PC-9 (cell line): ENCODE measurements at regions not wholly inside any gene's neighbourhood (a gene's known extent, or its start where the extent isn't known, plus 50 kb on each side); places are given as distances from the start of the nearest gene placed in this dataset.

Source experiments
- EZH2 ChIP-seq: fragments of 200-600 bp; sonication (generic); IDR thresholded peaks from 2 replicates; pipeline ENCODE4 v1.8.0; 2017; ENCODE audit warnings: antibody characterized with exemption, low read depth
- TF ChIP-seq, protein P1 (sequence below): fragments of 200-600 bp; sonication (generic); conservative IDR thresholded peaks from 2 replicates; pipeline ENCODE4 v1.6.1; 2017; ENCODE audit warnings: mixed run types, antibody characterized with exemption, mild to moderate bottlenecking, moderate library complexity

DNA sequence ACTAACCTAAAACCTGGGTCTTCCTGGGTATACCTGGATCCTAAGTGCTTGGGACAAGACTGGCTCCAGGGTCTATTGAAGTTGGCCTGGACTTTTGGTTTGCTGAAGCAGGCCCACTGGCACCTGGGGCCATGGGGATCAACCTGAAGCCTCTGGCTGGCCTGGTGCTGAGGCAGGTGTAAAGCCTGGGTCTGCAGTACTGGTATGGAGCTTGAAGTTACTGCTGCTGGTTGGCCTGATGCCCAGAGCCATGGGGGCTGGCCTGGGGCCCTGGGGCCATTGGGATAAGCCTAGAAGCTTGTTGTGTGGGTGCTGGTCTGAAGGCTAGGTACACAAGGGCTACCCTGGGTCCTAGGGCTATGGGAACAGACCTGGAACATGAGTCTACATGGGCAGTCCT lies 743.2 kb upstream of the GRIA3 start:
- TF ChIP-seq, protein P1, sequence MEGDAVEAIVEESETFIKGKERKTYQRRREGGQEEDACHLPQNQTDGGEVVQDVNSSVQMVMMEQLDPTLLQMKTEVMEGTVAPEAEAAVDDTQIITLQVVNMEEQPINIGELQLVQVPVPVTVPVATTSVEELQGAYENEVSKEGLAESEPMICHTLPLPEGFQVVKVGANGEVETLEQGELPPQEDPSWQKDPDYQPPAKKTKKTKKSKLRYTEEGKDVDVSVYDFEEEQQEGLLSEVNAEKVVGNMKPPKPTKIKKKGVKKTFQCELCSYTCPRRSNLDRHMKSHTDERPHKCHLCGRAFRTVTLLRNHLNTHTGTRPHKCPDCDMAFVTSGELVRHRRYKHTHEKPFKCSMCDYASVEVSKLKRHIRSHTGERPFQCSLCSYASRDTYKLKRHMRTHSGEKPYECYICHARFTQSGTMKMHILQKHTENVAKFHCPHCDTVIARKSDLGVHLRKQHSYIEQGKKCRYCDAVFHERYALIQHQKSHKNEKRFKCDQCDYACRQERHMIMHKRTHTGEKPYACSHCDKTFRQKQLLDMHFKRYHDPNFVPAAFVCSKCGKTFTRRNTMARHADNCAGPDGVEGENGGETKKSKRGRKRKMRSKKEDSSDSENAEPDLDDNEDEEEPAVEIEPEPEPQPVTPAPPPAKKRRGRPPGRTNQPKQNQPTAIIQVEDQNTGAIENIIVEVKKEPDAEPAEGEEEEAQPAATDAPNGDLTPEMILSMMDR, result no peak
- TF ChIP-seq EZH2, result no peak
